CD4-positive, alpha-beta T cell (primary cell): ENCODE measurements at regions not wholly inside any gene's neighbourhood (a gene's known extent, or its start where the extent isn't known, plus 50 kb on each side); places are given as distances from the start of the nearest gene placed in this dataset.

Experiments used
- ATAC-seq: fragments of 200-7000 bp; cut with Tn5 transposase; one replicate; pipeline ENCODE4 v1.10.0; 2022; ENCODE audit warnings: mild to moderate bottlenecking; ENCODE audit not compliant: poor library complexity
- CTCF ChIA-PET: fragments of 350-600 bp; sonication (Branson Sonifier 250); formaldehyde crosslinking; loops from one replicate; lab custom pipeline; 2021; ENCODE audit warnings: antibody characterized with exemption, inconsistent platforms; lab: Charles Lee
- POLR2A ChIA-PET: fragments of 350-600 bp; sonication (Branson Sonifier 250); formaldehyde crosslinking; loops from one replicate; lab custom pipeline; 2021; ENCODE audit warnings: antibody characterized with exemption, inconsistent platforms; lab: Charles Lee
- DNase-seq, 14 experiments: peaks; one replicate each; pipeline ENCODE4 v3.0.0-alpha.2; 2013 to 2020; ENCODE audit warnings: mixed read lengths in 2 of 14
- H3K27ac ChIP-seq, 2 donors: one replicate each; pipeline versions ENCODE4 v1.5.1 to v1.7.0; 2013; ENCODE audit warnings: low read length in 2 of 2, low read depth in 1 of 2, mild to moderate bottlenecking in 1 of 2
- H3K27me3 ChIP-seq, 2 experiments: 1 replicate in 1 of 2; 2 replicates in 1 of 2; pipeline versions ENCODE4 v1.6.1 to v1.7.0; 2013; ENCODE audit warnings: low read length in 2 of 2, control low read depth in 1 of 2, mild to moderate bottlenecking in 1 of 2, moderate library complexity in 1 of 2; ENCODE audit not compliant: insufficient read depth in 2 of 2, control insufficient read depth in 1 of 2
- H3K36me3 ChIP-seq: one replicate; pipeline ENCODE4 v1.6.1; 2013; ENCODE audit warnings: low read length, control low read depth; ENCODE audit not compliant: insufficient read depth
- H3K4me1 ChIP-seq: one replicate; pipeline ENCODE4 v1.6.1; 2013; ENCODE audit warnings: low read length, control low read depth; ENCODE audit not compliant: insufficient read depth
- H3K4me3 ChIP-seq: one replicate; pipeline ENCODE4 v1.5.1; 2013; ENCODE audit warnings: mild to moderate bottlenecking, low read length, moderate library complexity
- H3K9me3 ChIP-seq, 2 experiments: 1 replicate in 1 of 2; 2 replicates in 1 of 2; pipeline versions ENCODE4 v1.6.1 to v1.7.0; 2013; ENCODE audit warnings: low read length in 2 of 2, mild to moderate bottlenecking in 2 of 2, control low read depth in 1 of 2, moderate library complexity in 1 of 2; ENCODE audit not compliant: control insufficient read depth in 1 of 2, insufficient read depth in 1 of 2
- H3K27ac Mint-ChIP-seq: one replicate; pipeline ENCODE4 v1.8.0; 2020; ENCODE audit warnings: mixed read lengths
- H3K27me3 Mint-ChIP-seq: one replicate; pipeline ENCODE4 v1.8.0; 2021; ENCODE audit warnings: mixed read lengths
- H3K36me3 Mint-ChIP-seq: one replicate; pipeline ENCODE4 v1.8.0; 2021; ENCODE audit warnings: low read depth, mixed read lengths
- H3K4me1 Mint-ChIP-seq: one replicate; pipeline ENCODE4 v1.8.0; 2021; ENCODE audit warnings: low read depth, mixed read lengths
- H3K4me3 Mint-ChIP-seq: one replicate; pipeline ENCODE4 v1.8.0; 2020; ENCODE audit warnings: mild to moderate bottlenecking, mixed read lengths
- H3K9me3 Mint-ChIP-seq: one replicate; pipeline ENCODE4 v1.8.0; 2020; ENCODE audit warnings: mixed read lengths
- CTCF ChIP-seq: fragments of 200-600 bp; IDR thresholded peaks from one replicate; pipeline ENCODE4 v1.8.0; 2022; ENCODE audit warnings: antibody characterized with exemption, mild to moderate bottlenecking
- intact Hi-C, 2 experiments: fragments of 100-400 bp; cut with DNase I in 1 of 2; cut with micrococcal nuclease in 1 of 2; formaldehyde crosslinking; loops; one replicate each; pipeline versions ENCODE4 v1.15.1 to v1.9.0; 2023 to 2025; cut with DNase I, micrococcal nuclease

- Histone ChIP-seq H3K27ac (no peak overlapping the region), H3K4me3 (no peak overlapping the region), H3K9me3 (peaks cover 0 to 18% of the 10 kb centered on the region in 2 experiments), H3K27me3 (no peaks in the 10 kb centered on the region), H3K4me1 (peaks cover 33% of the 10 kb centered on the region), H3K36me3 (no peaks in the 10 kb centered on the region)
- CTCF ChIA-PET, result no interaction called here
- Mint-ChIP-seq H3K27ac (no peak overlapping the region), H3K4me3 (peak overlapping the region; percentile 1), H3K27me3 (no peaks in the 10 kb centered on the region), H3K36me3 (no peaks in the 10 kb centered on the region), H3K9me3 (no peaks in the 10 kb centered on the region), H3K4me1 (peaks cover 22% of the 10 kb centered on the region)
- intact Hi-C loops, result no loop called here
- no peak for ATAC-seq
- TF ChIP-seq CTCF, result no peak
- no peak for DNase-seq
- POLR2A ChIA-PET, result no interaction called here
Measured at GRCh38 chr22:48100685-48101417, 1338.4 kb downstream of the TBC1D22A start.

- Mint-ChIP-seq H3K4me3 (no peak overlapping the region), H3K27ac (no peak overlapping the region), H3K4me1 (peaks cover 27% of the 10 kb centered on the region), H3K9me3 (no peaks in the 10 kb centered on the region), H3K27me3 (no peaks in the 10 kb centered on the region), H3K36me3 (no peaks in the 10 kb centered on the region)
- Histone ChIP-seq H3K4me3 (no peak overlapping the region), H3K27me3 (no peaks in the 10 kb centered on the region), H3K9me3 (peaks cover 0 to 18% of the 10 kb centered on the region in 2 experiments), H3K36me3 (no peaks in the 10 kb centered on the region), H3K4me1 (peaks cover 33% of the 10 kb centered on the region), H3K27ac (no peak overlapping the region)
- ATAC-seq (no peak), DNase-seq (peak in 1 of 14 experiments; percentile 32)
- ChIA-PET CTCF (no interaction called here), POLR2A (no interaction called here)
- intact Hi-C loops, result no loop called here
- TF ChIP-seq CTCF, result no peak
Measured at GRCh38 chr22:48099671-48100070, 1337.2 kb downstream of the TBC1D22A start.

- no peak for TF ChIP-seq CTCF
- H3K4me1 Mint-ChIP-seq, result peaks cover 27% of the 10 kb centered on the region
- no peaks in the 10 kb centered on the region for H3K27me3 ChIP-seq
- H3K4me1 ChIP-seq, result peaks cover 33% of the 10 kb centered on the region
- no peak overlapping the region for H3K4me3 Mint-ChIP-seq
- no peaks in the 10 kb centered on the region for H3K36me3 ChIP-seq
- ChIA-PET POLR2A (interaction anchor here (0.7 kb wide), 1 partner anchor 1009 kb away, joined by 3 read pairs; no protein-coding TSS in a partner anchor), CTCF (no interaction called here)
- no peaks in the 10 kb centered on the region for H3K27me3 Mint-ChIP-seq
- ATAC-seq (no peak), DNase-seq (peak in 1 of 14 experiments; percentile 32)
- intact Hi-C loops, result no loop called here
- peaks cover 0 to 18% of the 10 kb centered on the region in 2 experiments for H3K9me3 ChIP-seq
- peak overlapping the region in 1 of 2 donors; percentile 17 for H3K27ac ChIP-seq
- H3K4me3 ChIP-seq, result no peak overlapping the region
- H3K36me3 Mint-ChIP-seq, result no peaks in the 10 kb centered on the region
- H3K9me3 Mint-ChIP-seq, result no peaks in the 10 kb centered on the region
- H3K27ac Mint-ChIP-seq, result no peak overlapping the region
Measured at GRCh38 chr22:48099251-48099650, 1336.8 kb downstream of the TBC1D22A start.
